Vagina (tissue), 2 donors: ENCODE measurements at regions not wholly inside any gene's neighbourhood (a gene's known extent, or its start where the extent isn't known, plus 50 kb on each side); places are given as distances from the start of the nearest gene placed in this dataset.

Source experiments
- DNase-seq, 2 donors: peaks; one replicate each; pipeline ENCODE4 v3.0.0-alpha.2; 2017; ENCODE audit errors: extremely low spot score in 2 of 2
- H3K27ac ChIP-seq: fragments of 200-600 bp; sonication (generic); one replicate; pipeline ENCODE4 v1.5.1; 2019
- H3K27me3 ChIP-seq: fragments of 200-600 bp; sonication (generic); one replicate; pipeline ENCODE4 v1.5.1; 2019
- H3K36me3 ChIP-seq, 2 donors: fragments of 200-600 bp; sonication (generic); one replicate each; pipeline ENCODE4 v1.5.1; 2017 to 2019
- H3K4me1 ChIP-seq: fragments of 200-600 bp; sonication (generic); one replicate; pipeline ENCODE4 v1.5.1; 2019
- H3K4me3 ChIP-seq, 2 donors: fragments of 200-600 bp; sonication (generic); 1 replicate in 1 of 2; 2 replicates in 1 of 2; pipeline ENCODE4 v1.5.1; 2016 to 2019
- H3K9me3 ChIP-seq: fragments of 200-600 bp; sonication (generic); one replicate; pipeline ENCODE4 v1.5.1; 2019
- POLR2A ChIP-seq, 2 donors: fragments of 450-650 bp; IDR thresholded peaks; one replicate each; pipeline ENCODE4 v1.6.1; 2017; ENCODE audit warnings: antibody characterized with exemption in 2 of 2, mild to moderate bottlenecking in 2 of 2, moderate library complexity in 2 of 2
- POLR2AphosphoS5 ChIP-seq, 2 donors: sonication (generic); formaldehyde crosslinking; IDR thresholded peaks; one replicate each; pipeline ENCODE4 v1.9.0; 2017; ENCODE audit warnings: antibody characterized with exemption in 2 of 2, mild to moderate bottlenecking in 2 of 2, low read depth in 1 of 2; ENCODE audit not compliant: insufficient read depth in 1 of 2
- intact Hi-C: fragments of 100-400 bp; cut with DNase I; formaldehyde crosslinking; loops from one replicate; pipeline ENCODE4 v1.15.1; 2023
- TF ChIP-seq, protein P1 (sequence below), 3 experiments: fragments of 450-650 bp in 2 of 3; fragments of 200-600 bp in 1 of 3; sonication (generic) in 1 of 3; IDR thresholded peaks; one replicate each; pipeline ENCODE4 v1.5.1; 2017 to 2019; ENCODE audit warnings: antibody characterized with exemption in 3 of 3, mild to moderate bottlenecking in 2 of 3, moderate library complexity in 2 of 3

GRCh38 chr7:35450456-35451214 is 196.7 kb upstream of the TBX20 start:
- intact Hi-C loops, result no loop called here
- no peak overlapping the region for H3K4me3 ChIP-seq
- no peaks in the 10 kb centered on the region for H3K36me3 ChIP-seq
- no peak overlapping the region for H3K27ac ChIP-seq
- TF ChIP-seq POLR2A (IDR thresholded peaks at IDR 0.05) (no peak), POLR2AphosphoS5 (IDR thresholded peaks at IDR 0.05; ENCODE audit: insufficient read depth in 1 of 2, low read depth in 1 of 2) (no peak)
- TF ChIP-seq, protein P1, sequence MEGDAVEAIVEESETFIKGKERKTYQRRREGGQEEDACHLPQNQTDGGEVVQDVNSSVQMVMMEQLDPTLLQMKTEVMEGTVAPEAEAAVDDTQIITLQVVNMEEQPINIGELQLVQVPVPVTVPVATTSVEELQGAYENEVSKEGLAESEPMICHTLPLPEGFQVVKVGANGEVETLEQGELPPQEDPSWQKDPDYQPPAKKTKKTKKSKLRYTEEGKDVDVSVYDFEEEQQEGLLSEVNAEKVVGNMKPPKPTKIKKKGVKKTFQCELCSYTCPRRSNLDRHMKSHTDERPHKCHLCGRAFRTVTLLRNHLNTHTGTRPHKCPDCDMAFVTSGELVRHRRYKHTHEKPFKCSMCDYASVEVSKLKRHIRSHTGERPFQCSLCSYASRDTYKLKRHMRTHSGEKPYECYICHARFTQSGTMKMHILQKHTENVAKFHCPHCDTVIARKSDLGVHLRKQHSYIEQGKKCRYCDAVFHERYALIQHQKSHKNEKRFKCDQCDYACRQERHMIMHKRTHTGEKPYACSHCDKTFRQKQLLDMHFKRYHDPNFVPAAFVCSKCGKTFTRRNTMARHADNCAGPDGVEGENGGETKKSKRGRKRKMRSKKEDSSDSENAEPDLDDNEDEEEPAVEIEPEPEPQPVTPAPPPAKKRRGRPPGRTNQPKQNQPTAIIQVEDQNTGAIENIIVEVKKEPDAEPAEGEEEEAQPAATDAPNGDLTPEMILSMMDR (IDR thresholded peaks at IDR 0.05), result no peak
- H3K27me3 ChIP-seq, result no peaks in the 10 kb centered on the region
- no peak for DNase-seq
- H3K4me1 ChIP-seq, result no peaks in the 10 kb centered on the region
- no peaks in the 10 kb centered on the region for H3K9me3 ChIP-seq

DNA sequence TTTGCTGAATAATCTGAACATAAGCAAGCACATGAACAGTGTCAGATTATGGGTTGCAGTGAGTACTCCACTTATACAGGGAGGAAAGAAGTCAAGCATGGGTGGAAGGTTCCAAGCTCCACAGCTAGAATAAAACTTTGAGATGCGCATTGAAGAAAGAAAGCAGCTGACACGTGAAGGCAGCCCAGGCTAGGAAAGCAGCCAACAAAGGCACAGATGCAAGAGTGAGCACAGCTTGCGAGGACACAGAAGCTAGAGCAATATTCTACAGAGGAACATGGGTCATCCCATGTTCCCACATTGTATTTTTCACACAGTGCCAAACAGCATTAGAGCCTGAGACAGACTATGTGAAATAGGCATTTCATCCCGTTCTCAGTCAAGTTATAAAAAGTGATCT is 194.6 kb upstream of the TBX20 start:
- Histone ChIP-seq H3K9me3 (no peaks in the 10 kb centered on the region), H3K27ac (no peak overlapping the region), H3K27me3 (no peaks in the 10 kb centered on the region), H3K4me1 (no peaks in the 10 kb centered on the region), H3K4me3 (no peak overlapping the region), H3K36me3 (no peaks in the 10 kb centered on the region)
- intact Hi-C loops, result no loop called here
- TF ChIP-seq, protein P1 (IDR thresholded peaks at IDR 0.05), result no peak
- TF ChIP-seq POLR2A (IDR thresholded peaks at IDR 0.05), result no peak
- TF ChIP-seq POLR2AphosphoS5 (IDR thresholded peaks at IDR 0.05; ENCODE audit: insufficient read depth in 1 of 2, low read depth in 1 of 2), result no peak
- DNase-seq, result no peak

DNA sequence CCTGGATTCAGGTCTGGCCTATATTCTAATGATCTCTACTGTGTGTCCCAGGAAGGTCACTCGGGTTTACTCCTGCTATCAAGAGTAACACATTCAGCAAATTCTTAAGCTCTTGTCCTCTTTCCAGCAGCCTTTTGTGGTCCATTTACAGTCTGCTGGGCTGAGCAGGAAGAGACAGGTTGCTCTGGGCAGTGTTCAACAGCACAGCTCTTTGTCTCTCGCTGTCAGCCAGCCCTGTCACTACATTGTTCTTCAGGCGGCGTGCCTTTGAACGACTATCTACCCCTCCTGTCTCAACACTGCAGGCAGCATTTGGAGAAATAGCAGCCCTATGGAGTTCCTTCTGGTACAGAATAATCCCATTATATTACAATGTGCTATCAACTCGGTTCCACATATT is 192.2 kb upstream of the TBX20 start:
- H3K36me3 ChIP-seq, result no peaks in the 10 kb centered on the region
- no peaks in the 10 kb centered on the region for H3K4me1 ChIP-seq
- H3K27me3 ChIP-seq, result no peaks in the 10 kb centered on the region
- intact Hi-C loops, result no loop called here
- no peak overlapping the region for H3K4me3 ChIP-seq
- H3K9me3 ChIP-seq, result no peaks in the 10 kb centered on the region
- TF ChIP-seq POLR2AphosphoS5 (IDR thresholded peaks at IDR 0.05; ENCODE audit: insufficient read depth in 1 of 2, low read depth in 1 of 2) (no peak), POLR2A (IDR thresholded peaks at IDR 0.05) (no peak)
- TF ChIP-seq, protein P1 (IDR thresholded peaks at IDR 0.05), result no peak
- no peak for DNase-seq
- no peak overlapping the region for H3K27ac ChIP-seq

GRCh38 chr7:35437619-35438275 is 183.8 kb upstream of the TBX20 start:
- Histone ChIP-seq H3K9me3 (no peaks in the 10 kb centered on the region), H3K27ac (no peak overlapping the region), H3K36me3 (no peaks in the 10 kb centered on the region), H3K4me1 (no peaks in the 10 kb centered on the region), H3K27me3 (no peaks in the 10 kb centered on the region), H3K4me3 (no peak overlapping the region)
- intact Hi-C loops, result no loop called here
- DNase-seq, result no peak
- TF ChIP-seq POLR2A (IDR thresholded peaks at IDR 0.05) (no peak), POLR2AphosphoS5 (IDR thresholded peaks at IDR 0.05; ENCODE audit: insufficient read depth in 1 of 2, low read depth in 1 of 2) (no peak)
- TF ChIP-seq, protein P1 (IDR thresholded peaks at IDR 0.05), result no peak

DNA sequence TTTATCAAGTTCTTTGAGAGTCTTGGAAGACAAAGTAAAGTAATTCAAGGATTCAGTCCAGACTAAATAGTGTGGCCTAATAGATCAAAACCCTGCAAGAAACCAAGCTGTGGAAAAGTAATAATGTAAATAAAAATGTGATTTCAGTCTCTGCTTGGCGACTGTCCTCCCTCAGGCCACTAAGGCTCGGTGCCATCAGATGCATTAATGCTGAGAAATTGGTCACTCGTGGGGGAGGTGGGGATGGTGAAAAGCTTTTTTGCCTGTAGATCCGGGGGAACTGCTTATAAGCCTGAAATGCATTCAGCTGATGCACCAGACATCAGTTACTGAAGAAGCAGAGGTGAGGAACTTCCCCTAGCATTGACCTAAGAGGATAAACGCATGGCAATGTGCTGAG is 182.6 kb upstream of the TBX20 start:
- intact Hi-C loops, result no loop called here

More for the DNA sequence above, 182.6 kb upstream of the TBX20 start:
- Histone ChIP-seq H3K9me3 (no peaks in the 10 kb centered on the region), H3K27ac (no peak overlapping the region), H3K36me3 (no peaks in the 10 kb centered on the region), H3K4me1 (no peaks in the 10 kb centered on the region), H3K4me3 (no peak overlapping the region), H3K27me3 (no peaks in the 10 kb centered on the region)
- DNase-seq, result no peak
- no peak for TF ChIP-seq POLR2A (IDR thresholded peaks at IDR 0.05)
- no peak for TF ChIP-seq POLR2AphosphoS5 (IDR thresholded peaks at IDR 0.05; ENCODE audit: insufficient read depth in 1 of 2, low read depth in 1 of 2)
- TF ChIP-seq, protein P1 (IDR thresholded peaks at IDR 0.05), result no peak
